ENCODE measurements at regions not wholly inside any gene's neighbourhood (a gene's known extent, or its start where the extent isn't known, plus 50 kb on each side); places are given as distances from the start of the nearest gene placed in this dataset.
"Not testable (repeated sequence)": the region's sequence is repeated elsewhere in the genome, so short reads cannot be mapped to it uniquely, and the experiment has no call there.

- not testable (repeated sequence) for DNase-seq (ENCODE audit: low spot score)
These were observed 69.9 kb downstream of the ALG1L2 start for GRCh38 chr3:130151555-130151954.

GRCh38 chr3:130153247-130153646, 71.6 kb downstream of the ALG1L2 start:
- DNase-seq (ENCODE audit: low spot score): not testable (repeated sequence)

- DNase-seq (ENCODE audit: low spot score): not testable (repeated sequence)
These were observed 73.8 kb downstream of the ALG1L2 start for GRCh38 chr3:130155464-130155863.

- not testable (repeated sequence) for DNase-seq (ENCODE audit: low spot score)
These were observed 85.2 kb downstream of the ALG1L2 start for GRCh38 chr3:130166856-130167255.

- not testable (repeated sequence) for DNase-seq (ENCODE audit: low spot score)
These were observed 93.6 kb downstream of the ALG1L2 start for GRCh38 chr3:130175195-130175594.

GRCh38 chr3:130176476-130177256, 95.0 kb downstream of the ALG1L2 start:
- DNase-seq (ENCODE audit: low spot score): not testable (repeated sequence)

GRCh38 chr3:130178835-130179234, 97.2 kb downstream of the ALG1L2 start:
- not testable (repeated sequence) for DNase-seq (ENCODE audit: low spot score)

- peak; percentile 0 for DNase-seq (ENCODE audit: low spot score)
These were observed 97.8 kb downstream of the ALG1L2 start for GRCh38 chr3:130179353-130179970.

GRCh38 chr3:130182475-130182874, 100.8 kb downstream of the ALG1L2 start:
- not testable (repeated sequence) for DNase-seq (ENCODE audit: low spot score)

- DNase-seq (ENCODE audit: low spot score): not testable (repeated sequence)
These were observed 102.1 kb downstream of the ALG1L2 start for GRCh38 chr3:130183689-130184088.

GRCh38 chr3:130184152-130185024, 102.8 kb downstream of the ALG1L2 start:
- not testable (repeated sequence) for DNase-seq (ENCODE audit: low spot score)

GRCh38 chr3:130201272-130201671, 119.6 kb downstream of the ALG1L2 start:
- not testable (repeated sequence) for DNase-seq (ENCODE audit: low spot score)

GRCh38 chr3:130203633-130204032, 122.0 kb downstream of the ALG1L2 start:
- DNase-seq (ENCODE audit: low spot score): not testable (repeated sequence)

- no peak for DNase-seq (ENCODE audit: low spot score)
These were observed 117.9 kb upstream of the COL6A5 start for GRCh38 chr3:130227540-130227939.

GRCh38 chr3:130242850-130243569, 102.5 kb upstream of the COL6A5 start:
- no peak for DNase-seq (ENCODE audit: low spot score)

- no peak for DNase-seq (ENCODE audit: low spot score)
These were observed 101.7 kb upstream of the COL6A5 start for GRCh38 chr3:130243808-130244207.

GRCh38 chr3:130250982-130251381, 94.5 kb upstream of the COL6A5 start:
- no peak for DNase-seq (ENCODE audit: low spot score)

GRCh38 chr3:130255442-130255841, 90.0 kb upstream of the COL6A5 start:
- DNase-seq (ENCODE audit: low spot score): no peak

GRCh38 chr3:130256821-130257340, 88.6 kb upstream of the COL6A5 start:
- no peak for DNase-seq (ENCODE audit: low spot score)

GRCh38 chr3:130258532-130258952, 86.9 kb upstream of the COL6A5 start:
- no peak for DNase-seq (ENCODE audit: low spot score)

- no peak for DNase-seq (ENCODE audit: low spot score)
These were observed 86.2 kb upstream of the COL6A5 start for GRCh38 chr3:130259166-130259874.
